HG03280 (cell line): ENCODE measurements at regions not wholly inside any gene's neighbourhood (a gene's known extent, or its start where the extent isn't known, plus 50 kb on each side); places are given as distances from the start of the nearest gene placed in this dataset.
"Not testable (repeated sequence)": the region's sequence is repeated elsewhere in the genome, so short reads cannot be mapped to it uniquely, and the experiment has no call there.

Source experiments
- ATAC-seq: cut with Tn5 transposase; IDR thresholded peaks from one replicate; pipeline ENCODE4 v1.9.1; 2021; ENCODE audit warnings: mild to moderate bottlenecking, moderate library complexity; ENCODE audit not compliant: unreplicated experiment

- no peak for ATAC-seq
Measured at GRCh38 chr5:166784545-166785078, 1506.8 kb upstream of the WWC1 start.

- no peak for ATAC-seq
Measured at GRCh38 chr5:166786178-166786577, 1505.3 kb upstream of the WWC1 start.

- ATAC-seq = no peak
Measured at GRCh38 chr5:166786889-166787288, 1504.6 kb upstream of the WWC1 start.

GRCh38 chr5:166788050-166788449, 1503.4 kb upstream of the WWC1 start:
- ATAC-seq = no peak

GRCh38 chr5:166795756-166796155, 1495.7 kb upstream of the WWC1 start:
- ATAC-seq = no peak

- no peak for ATAC-seq
Measured at GRCh38 chr5:166803058-166803457, 1488.4 kb upstream of the WWC1 start.

- not testable (repeated sequence) for ATAC-seq
Measured at GRCh38 chr5:166804223-166804622, 1487.2 kb upstream of the WWC1 start.

- ATAC-seq = not testable (repeated sequence)
Measured at GRCh38 chr5:166804693-166805092, 1486.8 kb upstream of the WWC1 start.

- not testable (repeated sequence) for ATAC-seq
Measured at GRCh38 chr5:166810093-166810658, 1481.3 kb upstream of the WWC1 start.

- no peak for ATAC-seq
Measured at GRCh38 chr5:166810721-166811120, 1480.7 kb upstream of the WWC1 start.

- no peak for ATAC-seq
Measured at GRCh38 chr5:166823360-166823759, 1468.1 kb upstream of the WWC1 start.

GRCh38 chr5:166834246-166834645, 1457.2 kb upstream of the WWC1 start:
- ATAC-seq = no peak

- no peak for ATAC-seq
Measured at GRCh38 chr5:166845044-166845443, 1446.4 kb upstream of the WWC1 start.

GRCh38 chr5:166856791-166857190, 1434.7 kb upstream of the WWC1 start:
- no peak for ATAC-seq

GRCh38 chr5:166860426-166860825, 1431.0 kb upstream of the WWC1 start:
- no peak for ATAC-seq

- no peak for ATAC-seq
Measured at GRCh38 chr5:166862581-166862980, 1428.9 kb upstream of the WWC1 start.

GRCh38 chr5:166865206-166865605, 1426.2 kb upstream of the WWC1 start:
- no peak for ATAC-seq

GRCh38 chr5:166880456-166880855, 1411.0 kb upstream of the WWC1 start:
- ATAC-seq = no peak

GRCh38 chr5:166881802-166882201, 1409.6 kb upstream of the WWC1 start:
- no peak for ATAC-seq

GRCh38 chr5:166883016-166883415, 1408.4 kb upstream of the WWC1 start:
- ATAC-seq = no peak

GRCh38 chr5:166898166-166898565, 1393.3 kb upstream of the WWC1 start:
- ATAC-seq = no peak

- ATAC-seq = no peak
Measured at GRCh38 chr5:166899343-166899742, 1392.1 kb upstream of the WWC1 start.

GRCh38 chr5:166904571-166904970, 1386.9 kb upstream of the WWC1 start:
- ATAC-seq = no peak
